Neural cell (in vitro differentiated cells): ENCODE measurements at regions not wholly inside any gene's neighbourhood (a gene's known extent, or its start where the extent isn't known, plus 50 kb on each side); places are given as distances from the start of the nearest gene placed in this dataset.

ENCODE experiments used
- H2AFZ ChIP-seq: fragments of 200-600, 300-800 bp; sonication (generic), shearing (Covaris generic); 2 replicates; pipeline ENCODE4 v1.6.0; 2014; ENCODE audit warnings: low read depth, mild to moderate bottlenecking, antibody characterized with exemption, low read length, moderate library complexity
- H3F3A ChIP-seq: fragments of 200-600 bp; shearing (Covaris generic); 2 replicates; pipeline ENCODE4 v1.6.1; 2016; ENCODE audit warnings: mild to moderate bottlenecking, moderate library complexity, mixed read lengths, antibody characterized with exemption, low read length; ENCODE audit not compliant: insufficient read depth, poor library complexity, severe bottlenecking
- H3K27ac ChIP-seq: fragments of 200-600, 300-800 bp; sonication (generic), shearing (Covaris generic); 2 replicates; pipeline ENCODE4 v1.5.1; 2014; ENCODE audit warnings: mild to moderate bottlenecking, low read length, moderate library complexity
- H3K27me3 ChIP-seq: fragments of 300-800, 200-600 bp; sonication (generic), shearing (Covaris generic); 2 replicates; pipeline ENCODE4 v1.6.0; 2014; ENCODE audit warnings: mild to moderate bottlenecking, low read depth, low read length, moderate library complexity; ENCODE audit not compliant: insufficient read depth
- H3K36me3 ChIP-seq: fragments of 300-800, 200-600 bp; sonication (generic), shearing (Covaris generic); 2 replicates; pipeline ENCODE4 v1.5.1; 2014; ENCODE audit warnings: mild to moderate bottlenecking, antibody characterized with exemption, low read length, moderate library complexity; ENCODE audit not compliant: insufficient read depth
- H3K4me2 ChIP-seq: fragments of 300-800, 200-600 bp; sonication (generic), shearing (Covaris generic); 2 replicates; pipeline ENCODE4 v1.6.0; 2014; ENCODE audit warnings: mild to moderate bottlenecking, low read length
- H3K4me3 ChIP-seq: fragments of 300-800, 200-600 bp; sonication (generic), shearing (Covaris generic); 2 replicates; pipeline ENCODE4 v1.5.1; 2014; ENCODE audit warnings: mild to moderate bottlenecking, low read length, moderate library complexity
- H3K79me2 ChIP-seq: fragments of 200-600 bp; shearing (Covaris generic); replicated peaks from 2 replicates; pipeline ENCODE4 v1.6.0; 2014; ENCODE audit warnings: mild to moderate bottlenecking, low read length, moderate library complexity; ENCODE audit not compliant: insufficient read depth
- H3K9ac ChIP-seq: fragments of 300-800, 200-600 bp; sonication (generic), shearing (Covaris generic); 2 replicates; pipeline ENCODE4 v1.6.1; 2016; ENCODE audit warnings: mild to moderate bottlenecking, low read length, mixed read lengths
- H3K9me2 ChIP-seq: fragments of 200-600 bp; shearing (Covaris generic); 2 replicates; pipeline ENCODE4 v1.6.1; 2016; ENCODE audit warnings: mild to moderate bottlenecking, low read length, mixed read lengths; ENCODE audit not compliant: insufficient read depth
- H3K9me3 ChIP-seq: fragments of 200-600, 300-800 bp; sonication (generic), shearing (Covaris generic); 2 replicates; pipeline ENCODE4 v1.6.1; 2016; ENCODE audit warnings: mild to moderate bottlenecking, mixed run types, low read length, moderate library complexity, mixed read lengths
- H4K20me1 ChIP-seq: fragments of 200-600 bp; shearing (Covaris generic); 2 replicates; pipeline ENCODE4 v1.6.1; 2016; ENCODE audit warnings: mild to moderate bottlenecking, mixed run types; ENCODE audit not compliant: insufficient read depth
- CTCF ChIP-seq: fragments of 450-650 bp; IDR thresholded peaks from 2 replicates; pipeline ENCODE4 v1.5.1; 2014; ENCODE audit warnings: antibody characterized with exemption, mild to moderate bottlenecking, moderate library complexity; ENCODE audit not compliant: poor library complexity, severe bottlenecking
- EP300 ChIP-seq: fragments of 450-650 bp; conservative IDR thresholded peaks from 2 replicates; pipeline ENCODE4 v1.6.1; 2014; ENCODE audit warnings: antibody characterized with exemption, mild to moderate bottlenecking, moderate library complexity; ENCODE audit not compliant: poor library complexity, severe bottlenecking
- EZH2 ChIP-seq: fragments of 200-600, 300-800 bp; shearing (Covaris generic), sonication (generic); IDR thresholded peaks from 2 replicates; pipeline ENCODE4 v1.6.1; 2014; ENCODE audit warnings: antibody characterized with exemption, low read length, borderline replicate concordance, mild to moderate bottlenecking; ENCODE audit not compliant: insufficient read depth, poor library complexity, severe bottlenecking
- MXI1 ChIP-seq: fragments of 450-650 bp; conservative IDR thresholded peaks from 2 replicates; pipeline ENCODE4 v1.6.1; 2014; ENCODE audit warnings: antibody characterized with exemption, mild to moderate bottlenecking; ENCODE audit not compliant: poor library complexity, severe bottlenecking
- POLR2AphosphoS5 ChIP-seq: IDR thresholded peaks from 2 replicates; pipeline ENCODE4 v1.6.1; 2012
- RAD21 ChIP-seq: fragments of 450-650 bp; conservative IDR thresholded peaks from 2 replicates; pipeline ENCODE4 v1.6.1; 2014; ENCODE audit warnings: antibody characterized with exemption, mild to moderate bottlenecking, moderate library complexity
- REST ChIP-seq: IDR thresholded peaks from 2 replicates; pipeline ENCODE4 v1.6.1; 2012; ENCODE audit warnings: borderline replicate concordance
- SMC3 ChIP-seq: fragments of 450-650 bp; conservative IDR thresholded peaks from 2 replicates; pipeline ENCODE4 v1.6.1; 2014; ENCODE audit warnings: antibody characterized with exemption, mild to moderate bottlenecking, moderate library complexity; ENCODE audit not compliant: poor library complexity
- TAF1 ChIP-seq: IDR thresholded peaks from 2 replicates; pipeline ENCODE4 v1.6.1; 2012; ENCODE audit warnings: low read depth

- Histone ChIP-seq H3K4me3 (no peak overlapping the region), H3K27ac (no peak overlapping the region), H4K20me1 (no peaks in the 10 kb centered on the region), H3K9ac (no peak overlapping the region), H3K27me3 (no peaks in the 10 kb centered on the region), H3F3A (no peaks in the 10 kb centered on the region), H3K9me3 (no peaks in the 10 kb centered on the region), H2AFZ (no peak overlapping the region), H3K79me2 (no peaks in the 10 kb centered on the region), H3K9me2 (no peaks in the 10 kb centered on the region), H3K36me3 (no peaks in the 10 kb centered on the region), H3K4me2 (no peak overlapping the region)
- no peak for TF ChIP-seq SMC3
- no peak for TF ChIP-seq EZH2
- no peak for TF ChIP-seq CTCF
- TF ChIP-seq TAF1, result no peak
- TF ChIP-seq MXI1, result no peak
- no peak for TF ChIP-seq RAD21
- no peak for TF ChIP-seq REST
- no peak for TF ChIP-seq POLR2AphosphoS5
- no peak for TF ChIP-seq EP300
Measured at GRCh38 chr6:148689168-148689567, 57.7 kb upstream of the UST start.

- TF ChIP-seq TAF1 (no peak), POLR2AphosphoS5 (no peak), CTCF (no peak), EP300 (no peak), SMC3 (no peak)
Measured at GRCh38 chr6:148693882-148694484, 52.8 kb upstream of the UST start.

More at GRCh38 chr6:148693882-148694484, 52.8 kb upstream of the UST start:
- Histone ChIP-seq H3K79me2 (no peaks in the 10 kb centered on the region), H3F3A (no peaks in the 10 kb centered on the region), H3K9me2 (no peaks in the 10 kb centered on the region), H4K20me1 (no peaks in the 10 kb centered on the region), H3K4me3 (no peak overlapping the region), H3K36me3 (no peaks in the 10 kb centered on the region), H3K4me2 (no peak overlapping the region), H3K9ac (no peak overlapping the region), H3K9me3 (no peaks in the 10 kb centered on the region), H3K27me3 (no peaks in the 10 kb centered on the region), H2AFZ (no peak overlapping the region), H3K27ac (no peak overlapping the region)
